ENCODE measurements at regions not wholly inside any gene's neighbourhood (a gene's known extent, or its start where the extent isn't known, plus 50 kb on each side); places are given as distances from the start of the nearest gene placed in this dataset.

- H3K36me3 ChIP-seq (ENCODE audit: insufficient read depth, low read length): no peaks in the 10 kb centered on the region
- no peak overlapping the region for H3K9ac ChIP-seq (ENCODE audit: low read depth, low read length)
- WGBS: 95% methylated on average over 7 of the region's 7 CpGs
- no peak overlapping the region for H3K27ac ChIP-seq (ENCODE audit: low read depth, low read length)
- H3K9me3 ChIP-seq (ENCODE audit: insufficient read depth, low read depth, low read length): no peaks in the 10 kb centered on the region
- no peaks in the 10 kb centered on the region for H3K27me3 ChIP-seq (ENCODE audit: insufficient read depth, low read length)
- H3K4me3 ChIP-seq (ENCODE audit: low read length): no peak overlapping the region
- no peaks in the 10 kb centered on the region for H3K4me1 ChIP-seq (ENCODE audit: insufficient read depth, low read length)
Observed at GRCh38 chr7:101714097-101714496, 85.0 kb upstream of the MYL10 start.

GRCh38 chr7:101717628-101718357, 88.7 kb upstream of the MYL10 start:
- Histone ChIP-seq H3K4me1 (ENCODE audit: insufficient read depth, low read length) (no peaks in the 10 kb centered on the region), H3K27me3 (ENCODE audit: insufficient read depth, low read length) (no peaks in the 10 kb centered on the region), H3K9me3 (ENCODE audit: insufficient read depth, low read depth, low read length) (no peaks in the 10 kb centered on the region), H3K36me3 (ENCODE audit: insufficient read depth, low read length) (no peaks in the 10 kb centered on the region), H3K4me3 (ENCODE audit: low read length) (no peak overlapping the region), H3K9ac (ENCODE audit: low read depth, low read length) (no peak overlapping the region), H3K27ac (ENCODE audit: low read depth, low read length) (no peak overlapping the region)
- 76% methylated on average over 25 of the region's 25 CpGs for WGBS

DNA sequence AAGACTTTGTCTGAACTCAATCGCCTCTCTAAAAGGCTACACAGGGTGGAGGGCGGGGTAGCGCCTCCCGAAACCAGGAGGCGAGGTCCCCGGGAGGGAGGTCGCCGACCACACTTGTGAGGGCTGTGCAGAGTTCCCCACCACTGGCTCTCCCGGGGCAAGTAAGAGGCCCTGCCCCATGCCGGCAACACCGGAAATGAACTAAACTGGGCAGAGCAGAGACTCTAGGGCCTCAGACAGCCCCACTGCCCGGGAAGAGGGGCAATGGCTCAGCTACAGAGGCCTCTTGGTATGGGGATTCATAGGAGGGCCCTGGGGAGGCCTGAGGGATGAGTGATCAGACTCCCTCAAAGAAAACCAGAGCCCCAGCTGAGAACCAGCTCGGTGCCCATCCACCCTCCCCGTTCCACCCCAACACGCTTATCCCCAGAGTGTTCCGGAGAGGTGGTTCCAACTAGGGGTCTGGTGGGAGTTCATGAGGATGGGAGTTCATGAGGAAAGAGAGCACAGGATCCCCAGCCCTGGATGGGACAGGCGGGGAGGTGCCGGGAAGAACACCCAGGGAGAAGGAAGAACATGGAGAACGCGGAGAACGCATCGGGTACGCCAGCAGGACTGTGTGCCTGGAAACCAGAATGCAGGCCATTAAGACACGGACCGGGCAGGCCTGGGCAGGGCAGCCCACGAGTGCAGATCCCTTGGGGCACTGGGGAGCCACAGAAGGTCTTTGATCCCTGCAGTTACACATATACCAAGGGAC, 89.4 kb upstream of the MYL10 start:
- no peaks in the 10 kb centered on the region for H3K9me3 ChIP-seq (ENCODE audit: insufficient read depth, low read depth, low read length)
- no peak overlapping the region for H3K4me3 ChIP-seq (ENCODE audit: low read length)
- no peaks in the 10 kb centered on the region for H3K27me3 ChIP-seq (ENCODE audit: insufficient read depth, low read length)
- no peak overlapping the region for H3K27ac ChIP-seq (ENCODE audit: low read depth, low read length)
- no peaks in the 10 kb centered on the region for H3K4me1 ChIP-seq (ENCODE audit: insufficient read depth, low read length)
- no peak overlapping the region for H3K9ac ChIP-seq (ENCODE audit: low read depth, low read length)
- WGBS: 83% methylated on average over 24 of the region's 26 CpGs
- no peaks in the 10 kb centered on the region for H3K36me3 ChIP-seq (ENCODE audit: insufficient read depth, low read length)

DNA sequence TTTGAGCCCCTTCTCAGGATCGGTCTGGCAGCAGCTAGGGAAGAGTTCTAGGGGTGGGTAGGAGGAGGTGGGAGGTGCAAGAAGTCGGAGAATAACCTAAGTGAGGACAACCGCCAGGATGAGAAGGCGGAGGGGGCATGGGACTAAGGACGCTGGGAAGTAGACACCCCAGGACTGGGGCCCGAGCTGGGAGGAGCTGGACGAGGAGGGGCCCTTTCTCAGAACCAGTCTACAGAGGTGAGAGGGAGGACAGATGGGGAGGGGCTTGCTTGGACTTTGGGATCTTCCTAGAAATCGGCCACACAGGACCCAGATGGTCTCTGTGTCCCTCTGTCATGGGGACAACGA, 90.0 kb upstream of the MYL10 start:
- Histone ChIP-seq H3K9ac (ENCODE audit: low read depth, low read length) (no peak overlapping the region), H3K27ac (ENCODE audit: low read depth, low read length) (no peak overlapping the region), H3K4me3 (ENCODE audit: low read length) (no peak overlapping the region), H3K4me1 (ENCODE audit: insufficient read depth, low read length) (no peaks in the 10 kb centered on the region), H3K27me3 (ENCODE audit: insufficient read depth, low read length) (no peaks in the 10 kb centered on the region), H3K36me3 (ENCODE audit: insufficient read depth, low read length) (no peaks in the 10 kb centered on the region), H3K9me3 (ENCODE audit: insufficient read depth, low read depth, low read length) (no peaks in the 10 kb centered on the region)
- 89% methylated on average over 9 of the region's 9 CpGs for WGBS

GRCh38 chr7:101720324-101720723, 91.2 kb upstream of the MYL10 start:
- Histone ChIP-seq H3K36me3 (ENCODE audit: insufficient read depth, low read length) (no peaks in the 10 kb centered on the region), H3K4me3 (ENCODE audit: low read length) (no peak overlapping the region), H3K27me3 (ENCODE audit: insufficient read depth, low read length) (no peaks in the 10 kb centered on the region), H3K9me3 (ENCODE audit: insufficient read depth, low read depth, low read length) (no peaks in the 10 kb centered on the region), H3K9ac (ENCODE audit: low read depth, low read length) (no peak overlapping the region), H3K27ac (ENCODE audit: low read depth, low read length) (no peak overlapping the region), H3K4me1 (ENCODE audit: insufficient read depth, low read length) (no peaks in the 10 kb centered on the region)
- WGBS: 89% methylated on average over 5 of the region's 5 CpGs

DNA sequence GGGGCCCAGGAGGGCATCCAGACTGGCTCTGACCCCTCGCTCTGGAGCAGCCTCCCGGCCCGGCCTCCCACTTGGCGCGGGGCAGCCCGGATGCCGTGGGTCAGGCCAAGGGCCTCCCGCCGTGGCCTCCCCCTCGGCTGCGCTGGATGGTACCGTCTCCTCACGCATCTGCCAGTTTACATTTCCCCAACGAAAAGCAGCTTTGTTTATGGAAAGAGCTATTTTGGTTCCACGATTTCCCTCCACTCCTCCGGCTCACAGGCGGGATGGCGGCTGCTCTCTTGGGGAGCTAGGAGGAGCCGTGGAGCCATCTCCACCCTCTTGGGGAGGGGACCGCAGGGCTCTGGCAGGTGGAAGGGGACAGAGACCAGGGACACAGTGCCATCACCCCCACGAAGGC, 93.2 kb upstream of the MYL10 start:
- H3K9me3 ChIP-seq (ENCODE audit: insufficient read depth, low read depth, low read length): no peaks in the 10 kb centered on the region
- H3K27me3 ChIP-seq (ENCODE audit: insufficient read depth, low read length): no peaks in the 10 kb centered on the region
- H3K4me3 ChIP-seq (ENCODE audit: low read length): no peak overlapping the region
- no peak overlapping the region for H3K27ac ChIP-seq (ENCODE audit: low read depth, low read length)
- H3K36me3 ChIP-seq (ENCODE audit: insufficient read depth, low read length): no peaks in the 10 kb centered on the region
- H3K9ac ChIP-seq (ENCODE audit: low read depth, low read length): no peak overlapping the region
- 89% methylated on average over 21 of the region's 21 CpGs for WGBS
- no peaks in the 10 kb centered on the region for H3K4me1 ChIP-seq (ENCODE audit: insufficient read depth, low read length)

- H3K4me1 ChIP-seq (ENCODE audit: insufficient read depth, low read length): no peaks in the 10 kb centered on the region
- 87% methylated on average over 1 of the region's 1 CpG for WGBS
- H3K9ac ChIP-seq (ENCODE audit: low read depth, low read length): no peak overlapping the region
- no peaks in the 10 kb centered on the region for H3K9me3 ChIP-seq (ENCODE audit: insufficient read depth, low read depth, low read length)
- H3K27me3 ChIP-seq (ENCODE audit: insufficient read depth, low read length): no peaks in the 10 kb centered on the region
- H3K27ac ChIP-seq (ENCODE audit: low read depth, low read length): no peak overlapping the region
- no peaks in the 10 kb centered on the region for H3K36me3 ChIP-seq (ENCODE audit: insufficient read depth, low read length)
- H3K4me3 ChIP-seq (ENCODE audit: low read length): no peak overlapping the region
Observed at GRCh38 chr7:101723835-101724234, 93.6 kb upstream of the CUX1 start.

- H3K9me3 ChIP-seq (ENCODE audit: insufficient read depth, low read depth, low read length): no peaks in the 10 kb centered on the region
- no peaks in the 10 kb centered on the region for H3K36me3 ChIP-seq (ENCODE audit: insufficient read depth, low read length)
- no peak overlapping the region for H3K9ac ChIP-seq (ENCODE audit: low read depth, low read length)
- no peaks in the 10 kb centered on the region for H3K27me3 ChIP-seq (ENCODE audit: insufficient read depth, low read length)
- no peaks in the 10 kb centered on the region for H3K4me1 ChIP-seq (ENCODE audit: insufficient read depth, low read length)
- WGBS: 95% methylated on average over 9 of the region's 9 CpGs
- no peak overlapping the region for H3K4me3 ChIP-seq (ENCODE audit: low read length)
- no peak overlapping the region for H3K27ac ChIP-seq (ENCODE audit: low read depth, low read length)
Observed at GRCh38 chr7:101724957-101725356, 92.5 kb upstream of the CUX1 start.

DNA sequence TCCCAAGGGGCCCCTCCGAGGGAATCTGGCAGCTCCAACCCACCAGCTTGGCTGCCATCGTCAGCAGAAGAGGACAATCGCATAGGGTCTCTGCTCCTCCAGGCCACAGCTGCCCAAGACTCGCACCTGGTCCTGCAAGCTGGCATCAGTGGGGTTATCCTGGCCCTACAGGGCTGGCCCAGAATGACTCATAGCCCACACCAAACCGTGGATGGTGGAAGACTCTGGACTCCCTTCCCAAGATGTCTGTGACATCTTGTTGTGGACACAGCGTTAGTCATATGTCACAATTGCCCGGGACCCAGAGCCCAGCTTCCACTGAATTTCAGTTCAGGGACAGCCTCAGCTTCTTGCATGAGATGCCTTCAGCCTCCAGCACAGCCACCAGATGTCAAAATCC, 91.5 kb upstream of the CUX1 start:
- no peak overlapping the region for H3K27ac ChIP-seq (ENCODE audit: low read depth, low read length)
- WGBS: 80% methylated on average over 7 of the region's 7 CpGs
- no peaks in the 10 kb centered on the region for H3K4me1 ChIP-seq (ENCODE audit: insufficient read depth, low read length)
- H3K9ac ChIP-seq (ENCODE audit: low read depth, low read length): no peak overlapping the region
- H3K9me3 ChIP-seq (ENCODE audit: insufficient read depth, low read depth, low read length): no peaks in the 10 kb centered on the region
- no peaks in the 10 kb centered on the region for H3K27me3 ChIP-seq (ENCODE audit: insufficient read depth, low read length)
- H3K36me3 ChIP-seq (ENCODE audit: insufficient read depth, low read length): no peaks in the 10 kb centered on the region
- H3K4me3 ChIP-seq (ENCODE audit: low read length): no peak overlapping the region

GRCh38 chr7:101727184-101727583, 90.2 kb upstream of the CUX1 start:
- 0 out of 2 replicates have a peak, but pooled peaks cover 5% of the 10 kb centered on the region for H3K4me1 ChIP-seq (ENCODE audit: insufficient read depth, low read length)
- H3K27ac ChIP-seq (ENCODE audit: low read depth, low read length): no peak overlapping the region
- no peaks in the 10 kb centered on the region for H3K9me3 ChIP-seq (ENCODE audit: insufficient read depth, low read depth, low read length)
- H3K27me3 ChIP-seq (ENCODE audit: insufficient read depth, low read length): no peaks in the 10 kb centered on the region
- no peaks in the 10 kb centered on the region for H3K36me3 ChIP-seq (ENCODE audit: insufficient read depth, low read length)
- 94% methylated on average over 6 of the region's 6 CpGs for WGBS
- no peak overlapping the region for H3K4me3 ChIP-seq (ENCODE audit: low read length)
- H3K9ac ChIP-seq (ENCODE audit: low read depth, low read length): no peak overlapping the region

DNA sequence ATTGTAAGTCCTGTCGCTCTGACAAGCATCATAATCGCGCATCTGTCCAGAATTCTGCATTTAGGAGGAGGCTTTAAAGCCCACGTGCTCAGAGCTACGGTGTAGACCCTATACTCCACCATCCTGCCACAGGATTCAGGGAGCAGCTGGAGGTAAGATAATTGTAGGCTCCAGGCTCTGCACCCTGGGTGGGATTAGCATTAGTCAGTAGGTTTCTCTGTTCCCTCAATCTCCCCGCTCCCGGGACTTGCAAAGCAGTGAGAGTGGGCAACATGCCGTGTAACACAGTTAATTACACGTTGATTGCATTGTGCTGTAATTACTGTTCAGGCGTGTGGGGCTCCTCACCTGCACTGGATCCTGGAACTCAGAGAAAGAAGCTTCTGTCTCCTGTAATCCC, 89.3 kb upstream of the CUX1 start:
- H3K9me3 ChIP-seq (ENCODE audit: insufficient read depth, low read depth, low read length): no peaks in the 10 kb centered on the region
- H3K36me3 ChIP-seq (ENCODE audit: insufficient read depth, low read length): no peaks in the 10 kb centered on the region
- H3K9ac ChIP-seq (ENCODE audit: low read depth, low read length): no peak overlapping the region
- 89% methylated on average over 10 of the region's 10 CpGs for WGBS
- H3K27me3 ChIP-seq (ENCODE audit: insufficient read depth, low read length): no peaks in the 10 kb centered on the region
- no peak overlapping the region for H3K27ac ChIP-seq (ENCODE audit: low read depth, low read length)
- no peak overlapping the region for H3K4me3 ChIP-seq (ENCODE audit: low read length)
- H3K4me1 ChIP-seq (ENCODE audit: insufficient read depth, low read length): 0 out of 2 replicates have a peak, but pooled peaks cover 5% of the 10 kb centered on the region

All from HUES64 (cell line).